Fibroblast of lung (primary cell): ENCODE measurements at regions not wholly inside any gene's neighbourhood (a gene's known extent, or its start where the extent isn't known, plus 50 kb on each side); places are given as distances from the start of the nearest gene placed in this dataset.

Experiments used
- DNase-seq, 2 donors: peaks; one replicate each; pipeline versions ENCODE4 v3.0.0 to v3.0.0-alpha.2; 2010; ENCODE audit warnings: low read depth in 2 of 2
- H2AFZ ChIP-seq: 2 replicates; pipeline ENCODE4 v1.5.1; 2012; ENCODE audit warnings: low read length, control low read depth, inconsistent platforms
- H3K27ac ChIP-seq: 2 replicates; pipeline ENCODE4 v1.5.1; 2011; ENCODE audit warnings: low read length, control low read depth; ENCODE audit not compliant: insufficient read depth
- H3K27me3 ChIP-seq: 2 replicates; pipeline ENCODE4 v1.5.1; 2011; ENCODE audit warnings: mild to moderate bottlenecking, low read length; ENCODE audit not compliant: control insufficient read depth, insufficient read depth
- H3K36me3 ChIP-seq: 2 replicates; pipeline ENCODE4 v1.5.1; 2011; ENCODE audit warnings: low read length; ENCODE audit not compliant: control insufficient read depth, insufficient read depth
- H3K4me1 ChIP-seq: 2 replicates; pipeline ENCODE4 v1.5.1; 2011; ENCODE audit warnings: low read length; ENCODE audit not compliant: control insufficient read depth, insufficient read depth; ENCODE audit errors: extremely low read depth
- H3K4me2 ChIP-seq: 2 replicates; pipeline ENCODE4 v1.5.1; 2011; ENCODE audit warnings: low read length, control low read depth; ENCODE audit not compliant: insufficient read depth; ENCODE audit errors: extremely low read depth
- H3K4me3 ChIP-seq, 4 experiments: fragments of 200-600 bp in 1 of 4; sonication (generic) in 1 of 4; replicated peaks in 1 of 4; 2 replicates each; pipeline ENCODE4 v1.5.1; 2011 to 2016; ENCODE audit warnings: low read length in 4 of 4, low read depth in 3 of 4, mild to moderate bottlenecking in 3 of 4, control low read depth in 2 of 4, inconsistent platforms in 1 of 4, mixed read lengths in 1 of 4; ENCODE audit not compliant: insufficient read depth in 1 of 4; ENCODE audit errors: control extremely low read depth in 1 of 4
- H3K79me2 ChIP-seq: 2 replicates; pipeline ENCODE4 v1.5.1; 2012; ENCODE audit warnings: mild to moderate bottlenecking, low read length, inconsistent platforms; ENCODE audit not compliant: control insufficient read depth, insufficient read depth
- H3K9ac ChIP-seq: 2 replicates; pipeline ENCODE4 v1.5.1; 2011; ENCODE audit warnings: mild to moderate bottlenecking, low read length, control low read depth; ENCODE audit not compliant: insufficient read depth
- H3K9me3 ChIP-seq: 2 replicates; pipeline ENCODE4 v1.5.1; 2012; ENCODE audit warnings: low read depth, low read length; ENCODE audit not compliant: control insufficient read depth, insufficient read depth
- H4K20me1 ChIP-seq: 2 replicates; pipeline ENCODE4 v1.5.1; 2011; ENCODE audit warnings: low read length; ENCODE audit not compliant: control insufficient read depth, insufficient read depth; ENCODE audit errors: extremely low read depth
- CTCF ChIP-seq, 2 donors: IDR thresholded peaks in 1 of 2; conservative IDR thresholded peaks in 1 of 2; 1 replicate in 1 of 2; 2 replicates in 1 of 2; pipeline ENCODE4 v1.5.1; 2011 to 2012; ENCODE audit warnings: low read length in 2 of 2, control low read depth in 1 of 2, inconsistent platforms in 1 of 2, low read depth in 1 of 2, mild to moderate bottlenecking in 1 of 2
- EZH2 ChIP-seq: IDR thresholded peaks from 2 replicates; pipeline ENCODE4 v1.5.1; 2012; ENCODE audit warnings: low read length, control low read depth, mild to moderate bottlenecking; ENCODE audit errors: missing control alignments

GRCh38 chr13:65540175-65540574 lies 1690.0 kb downstream of the PCDH9 start:
- no peaks in the 10 kb centered on the region for H3K36me3 ChIP-seq
- H3K4me1 ChIP-seq, result no peaks in the 10 kb centered on the region
- no peak overlapping the region for H3K4me3 ChIP-seq
- DNase-seq, result peak in 1 of 2 donors; percentile 23
- H4K20me1 ChIP-seq, result no peaks in the 10 kb centered on the region
- TF ChIP-seq EZH2, result no peak
- no peak for TF ChIP-seq CTCF (conservative IDR thresholded peaks at IDR 0.05 in 1 of 2, IDR thresholded peaks at IDR 0.05 in 1 of 2; ENCODE audit: low read depth in 1 of 2, low read length in 2 of 2)
- H3K79me2 ChIP-seq, result no peaks in the 10 kb centered on the region
- no peak overlapping the region for H3K9ac ChIP-seq
- H3K27me3 ChIP-seq, result no peaks in the 10 kb centered on the region
- no peak overlapping the region for H3K27ac ChIP-seq
- H3K4me2 ChIP-seq, result no peak overlapping the region
- no peaks in the 10 kb centered on the region for H3K9me3 ChIP-seq
- H2AFZ ChIP-seq, result no peak overlapping the region

- TF ChIP-seq EZH2 (no peak), CTCF (conservative IDR thresholded peaks at IDR 0.05 in 1 of 2, IDR thresholded peaks at IDR 0.05 in 1 of 2; ENCODE audit: low read depth in 1 of 2, low read length in 2 of 2) (no peak)
- no peak for DNase-seq
- Histone ChIP-seq H3K9me3 (no peaks in the 10 kb centered on the region), H3K27me3 (no peaks in the 10 kb centered on the region), H3K4me1 (no peaks in the 10 kb centered on the region), H3K4me3 (no peak overlapping the region), H3K27ac (no peak overlapping the region), H3K9ac (no peak overlapping the region), H3K4me2 (no peak overlapping the region), H3K79me2 (no peaks in the 10 kb centered on the region), H2AFZ (no peak overlapping the region), H4K20me1 (no peaks in the 10 kb centered on the region), H3K36me3 (no peaks in the 10 kb centered on the region)
Measured at GRCh38 chr13:65535370-65535769, 1694.8 kb downstream of the PCDH9 start.

DNA sequence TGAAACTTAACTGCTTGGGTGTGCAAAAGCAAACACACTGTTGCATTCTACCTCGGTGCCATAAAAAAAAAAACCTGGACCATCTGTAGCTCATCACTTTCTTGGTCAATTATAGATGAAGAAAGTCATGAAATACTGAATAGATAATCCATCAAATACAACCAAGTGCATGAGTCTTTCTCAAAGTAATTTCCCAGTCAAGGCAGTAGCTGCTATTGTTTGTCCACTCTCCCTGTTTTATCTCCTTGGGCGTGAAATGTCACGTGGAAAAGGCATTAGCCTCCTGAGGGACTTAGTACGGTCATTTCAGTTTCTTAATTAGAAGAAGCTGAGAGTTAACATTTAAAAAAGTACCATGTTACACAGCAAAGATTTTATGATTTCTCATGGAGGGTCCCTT lies 1697.9 kb downstream of the PCDH9 start:
- Histone ChIP-seq H3K27me3 (no peaks in the 10 kb centered on the region), H3K36me3 (no peaks in the 10 kb centered on the region), H3K4me2 (no peak overlapping the region), H4K20me1 (no peaks in the 10 kb centered on the region), H3K4me1 (no peaks in the 10 kb centered on the region), H3K9ac (no peak overlapping the region), H3K9me3 (no peaks in the 10 kb centered on the region), H3K27ac (no peak overlapping the region), H2AFZ (no peak overlapping the region), H3K4me3 (no peak overlapping the region), H3K79me2 (no peaks in the 10 kb centered on the region)
- DNase-seq, result no peak
- TF ChIP-seq EZH2 (no peak), CTCF (conservative IDR thresholded peaks at IDR 0.05 in 1 of 2, IDR thresholded peaks at IDR 0.05 in 1 of 2; ENCODE audit: low read depth in 1 of 2, low read length in 2 of 2) (no peak)
